OCI-LY7 (cell line): ENCODE measurements at regions not wholly inside any gene's neighbourhood (a gene's known extent, or its start where the extent isn't known, plus 50 kb on each side); places are given as distances from the start of the nearest gene placed in this dataset.

Experiments
- BruUV-seq: library from RNA; stranded (reverse); fragments of 400-500 nt; replicated peaks from 2 replicates; lab custom pipeline; 2021; lab: Mats Ljungman, UMichigan
- CTCF ChIA-PET: fragments of 300-600 bp; sonication (Branson Sonifier 250); formaldehyde crosslinking; loops from one replicate; lab custom pipeline; 2022; ENCODE audit warnings: antibody characterized with exemption; ENCODE audit not compliant: unreplicated experiment; lab: Charles Lee
- POLR2A ChIA-PET: fragments of 300-600 bp; sonication (Branson Sonifier 250); formaldehyde crosslinking; loops from one replicate; lab custom pipeline; 2022; ENCODE audit warnings: antibody characterized with exemption; lab: Charles Lee
- DNase-seq: peaks from one replicate; pipeline ENCODE4 v3.0.0-alpha.2; 2015; ENCODE audit warnings: low spot score
- H2AFZ ChIP-seq: fragments of 200-600 bp; sonication (generic), shearing (Covaris generic); 2 replicates; pipeline ENCODE4 v1.6.1; 2014; ENCODE audit warnings: mild to moderate bottlenecking, antibody characterized with exemption, low read length, moderate library complexity
- H3K27ac ChIP-seq: fragments of 200-600 bp; sonication (generic); 2 replicates; pipeline ENCODE4 v1.5.1; 2014; ENCODE audit warnings: mixed run types, low read depth, mild to moderate bottlenecking, moderate library complexity, low read length, inconsistent platforms; ENCODE audit not compliant: poor library complexity, severe bottlenecking
- H3K36me3 ChIP-seq: fragments of 200-600 bp; sonication (generic); 2 replicates; pipeline ENCODE4 v1.6.1; 2014; ENCODE audit warnings: mild to moderate bottlenecking, antibody characterized with exemption, low read length, moderate library complexity, mixed read lengths; ENCODE audit not compliant: insufficient read depth
- H3K4me1 ChIP-seq: fragments of 200-600 bp; sonication (generic); 2 replicates; pipeline ENCODE4 v1.5.1; 2014; ENCODE audit warnings: mild to moderate bottlenecking, low read length; ENCODE audit not compliant: insufficient read depth, poor library complexity, severe bottlenecking
- H3K4me2 ChIP-seq: fragments of 200-600 bp; sonication (generic); 2 replicates; pipeline ENCODE4 v1.6.1; 2014; ENCODE audit warnings: mild to moderate bottlenecking, low read length
- H3K4me3 ChIP-seq: fragments of 200-600 bp; sonication (generic); 2 replicates; pipeline ENCODE4 v1.5.1; 2014; ENCODE audit warnings: mild to moderate bottlenecking, low read depth, low read length; ENCODE audit not compliant: poor library complexity, severe bottlenecking
- H3K79me2 ChIP-seq: fragments of 200-600 bp; sonication (generic); 2 replicates; pipeline ENCODE4 v1.6.1; 2016; ENCODE audit warnings: low read depth, mild to moderate bottlenecking, low read length, moderate library complexity, mixed read lengths; ENCODE audit not compliant: insufficient read depth
- H3K9me2 ChIP-seq: fragments of 200-600 bp; sonication (generic); 2 replicates; pipeline ENCODE4 v1.6.1; 2016; ENCODE audit warnings: mild to moderate bottlenecking, low read length, mixed read lengths; ENCODE audit not compliant: insufficient read depth
- H3K9me3 ChIP-seq: fragments of 200-600 bp; sonication (generic); 2 replicates; pipeline ENCODE4 v1.6.1; 2014; ENCODE audit warnings: mild to moderate bottlenecking, mixed run types, low read length, mixed read lengths
- H4K20me1 ChIP-seq: fragments of 200-600 bp; sonication (generic); 2 replicates; pipeline ENCODE4 v1.6.1; 2014; ENCODE audit warnings: mild to moderate bottlenecking, antibody characterized with exemption, low read length, moderate library complexity, mixed read lengths; ENCODE audit not compliant: insufficient read depth
- CTCF ChIP-seq: fragments of 200-600 bp; sonication (generic); conservative IDR thresholded peaks from 2 replicates; pipeline ENCODE4 v1.5.1; 2014; ENCODE audit warnings: mild to moderate bottlenecking, antibody characterized with exemption, low read length, moderate library complexity, mixed read lengths
- EZH2phosphoT487 ChIP-seq: fragments of 200-600 bp; sonication (generic); IDR thresholded peaks from 2 replicates; pipeline ENCODE4 v1.6.1; 2018; ENCODE audit warnings: low read depth, borderline replicate concordance, mild to moderate bottlenecking, mixed run types, antibody characterized with exemption, low read length, moderate library complexity, mixed read lengths
- intact Hi-C: fragments of 100-400 bp; cut with micrococcal nuclease; formaldehyde crosslinking; loops from one replicate; pipeline ENCODE4 v1.10.0; 2022; ENCODE audit not compliant: unreplicated experiment

- no peaks in the 10 kb centered on the region for H3K36me3 ChIP-seq
- H3K4me3 ChIP-seq: no peak overlapping the region
- H3K4me2 ChIP-seq: no peak overlapping the region
- no peaks in the 10 kb centered on the region for H3K9me2 ChIP-seq
- no TSS peak for BruUV-seq
- TF ChIP-seq CTCF (no peak), EZH2phosphoT487 (no peak)
- no peak overlapping the region for H3K27ac ChIP-seq
- no peak overlapping the region for H2AFZ ChIP-seq
- POLR2A ChIA-PET: interaction anchor here (0.7 to 1.2 kb wide), 3 partner anchors 9 to 950 kb away, joined by 3 read pairs; no protein-coding TSS in a partner anchor
- DNase-seq: no peak
- CTCF ChIA-PET: no interaction called here
- no peaks in the 10 kb centered on the region for H3K4me1 ChIP-seq
- intact Hi-C loops: no loop called here
- no peaks in the 10 kb centered on the region for H3K79me2 ChIP-seq
- peaks cover 15% of the 10 kb centered on the region for H3K9me3 ChIP-seq
- no peaks in the 10 kb centered on the region for H4K20me1 ChIP-seq
Measured at GRCh38 chr13:90403330-90404082, 944.0 kb upstream of the MIR17HG start.

- Histone ChIP-seq H3K4me1 (no peaks in the 10 kb centered on the region), H3K4me3 (no peak overlapping the region), H3K36me3 (no peaks in the 10 kb centered on the region), H3K9me3 (peaks cover 17% of the 10 kb centered on the region), H3K79me2 (no peaks in the 10 kb centered on the region), H4K20me1 (no peaks in the 10 kb centered on the region), H3K9me2 (no peaks in the 10 kb centered on the region), H3K4me2 (no peak overlapping the region), H2AFZ (no peak overlapping the region), H3K27ac (no peak overlapping the region)
- ChIA-PET CTCF (no interaction called here), POLR2A (interaction anchor here (0.6 to 2.1 kb wide), 4 partner anchors 9 to 112 kb away, joined by 3 to 8 read pairs (median 5); no protein-coding TSS in a partner anchor)
- TF ChIP-seq CTCF (no peak), EZH2phosphoT487 (no peak)
- DNase-seq: no peak
- intact Hi-C loops: no loop called here
- no TSS peak for BruUV-seq
Measured at GRCh38 chr13:90405301-90405700, 942.2 kb upstream of the MIR17HG start.

- no peak overlapping the region for H3K4me3 ChIP-seq
- no peaks in the 10 kb centered on the region for H3K36me3 ChIP-seq
- intact Hi-C loops: no loop called here
- ChIA-PET CTCF (no interaction called here), POLR2A (interaction anchor here (0.6 to 1.1 kb wide), 2 partner anchors 33 to 58 kb away, joined by 3 read pairs; no protein-coding TSS in a partner anchor)
- no peaks in the 10 kb centered on the region for H3K4me1 ChIP-seq
- no peak for DNase-seq
- H3K79me2 ChIP-seq: no peaks in the 10 kb centered on the region
- H3K9me3 ChIP-seq: 0 out of 2 replicates have a peak, but pooled peaks cover 7% of the 10 kb centered on the region
- H2AFZ ChIP-seq: no peak overlapping the region
- H3K4me2 ChIP-seq: no peak overlapping the region
- no peaks in the 10 kb centered on the region for H4K20me1 ChIP-seq
- no TSS peak for BruUV-seq
- H3K9me2 ChIP-seq: no peaks in the 10 kb centered on the region
- TF ChIP-seq EZH2phosphoT487 (no peak), CTCF (no peak)
- H3K27ac ChIP-seq: no peak overlapping the region
Measured at GRCh38 chr13:90412980-90413379, 934.5 kb upstream of the MIR17HG start.
